ENCODE measurements at regions not wholly inside any gene's neighbourhood (a gene's known extent, or its start where the extent isn't known, plus 50 kb on each side); places are given as distances from the start of the nearest gene placed in this dataset.

DNA sequence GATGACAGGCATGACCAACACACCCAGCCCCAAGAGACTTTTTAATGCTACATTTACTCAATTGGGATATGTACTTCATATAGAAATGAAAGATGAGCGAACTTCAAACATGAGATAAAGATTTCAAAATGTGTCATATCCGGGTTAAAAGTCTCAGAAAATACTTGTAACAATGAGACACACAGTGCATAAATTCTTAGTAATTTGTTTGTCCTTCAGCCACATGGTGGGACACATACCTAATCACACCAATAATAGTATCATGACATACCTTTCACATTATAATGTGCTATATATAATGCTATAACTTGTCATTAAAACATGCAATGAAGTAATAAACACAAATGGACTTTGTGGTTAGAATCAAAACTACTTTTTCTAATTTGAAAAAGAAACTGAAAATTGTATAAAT lies 204.7 kb upstream of the RFX3 start:
- WGBS (ENCODE audit: extremely low coverage, insufficient read length, low lambda C conversion rate) = no CpG with 5 or more reads among the region's 2 CpGs

More for the DNA sequence above, 204.7 kb upstream of the RFX3 start:
- Histone ChIP-seq H3K27me3 (ENCODE audit: insufficient read depth, low read length) (no peaks in the 10 kb centered on the region), H4K91ac (ENCODE audit: insufficient read length, low read depth, low read length) (no peak overlapping the region), H3K9me3 (ENCODE audit: control insufficient read depth, low read depth, low read length) (no peaks in the 10 kb centered on the region), H3K4ac (ENCODE audit: low read depth, low read length) (no peak overlapping the region), H3K27ac (ENCODE audit: insufficient read length, low read depth, low read length) (no peak overlapping the region), H2BK15ac (ENCODE audit: low read depth, low read length) (no peak overlapping the region), H3K23ac (ENCODE audit: insufficient read length, low read depth, low read length) (no peak overlapping the region), H3K14ac (ENCODE audit: insufficient read depth, low read length) (no peak overlapping the region), H4K8ac (replicated peaks; ENCODE audit: insufficient read length, low read depth, low read length) (no peak overlapping the region), H4K5ac (ENCODE audit: insufficient read length, low read depth, low read length) (no peak overlapping the region), H2BK5ac (ENCODE audit: insufficient read length, low read length) (no peak overlapping the region), H3K56ac (ENCODE audit: insufficient read length, low read depth, low read length) (no peak overlapping the region), H2AK5ac (ENCODE audit: insufficient read length, low read length) (no peak overlapping the region), H3K18ac (ENCODE audit: insufficient read length, low read depth, low read length) (no peak overlapping the region), H3K9ac (ENCODE audit: extremely low read depth, insufficient read length, low read length) (no peak overlapping the region), H3K79me1 (ENCODE audit: insufficient read depth, low read depth, low read length, poor library complexity, severe bottlenecking) (no peaks in the 10 kb centered on the region), H3K4me2 (ENCODE audit: insufficient read depth, insufficient read length, low read length) (no peak overlapping the region), H3K23me2 (ENCODE audit: insufficient read length, low read depth, low read length, poor library complexity, severe bottlenecking) (no peaks in the 10 kb centered on the region), H2AFZ (ENCODE audit: low read length) (no peak overlapping the region), H2BK12ac (ENCODE audit: insufficient read length, low read depth, low read length) (no peak overlapping the region), H3K79me2 (ENCODE audit: insufficient read depth, low read length) (no peaks in the 10 kb centered on the region), H4K20me1 (ENCODE audit: control insufficient read depth, insufficient read depth, insufficient read length) (no peaks in the 10 kb centered on the region), H2BK120ac (ENCODE audit: low read depth, low read length, poor library complexity, severe bottlenecking) (no peak overlapping the region), H3T11ph (ENCODE audit: low read length) (no peak overlapping the region), H2BK20ac (ENCODE audit: low read depth, low read length, poor library complexity, severe bottlenecking) (no peak overlapping the region), H3K4me1 (ENCODE audit: insufficient read depth, low read length) (no peaks in the 10 kb centered on the region; the same call in 1 of the 2 replicates)
- H3K27ac Mint-ChIP-seq = no peak overlapping the region
- H3K4me1 Mint-ChIP-seq = peaks cover 7% of the 10 kb centered on the region in 2 experiments
- no peak overlapping the region for H3K4me3 Mint-ChIP-seq
- TF ChIP-seq, protein P1, sequence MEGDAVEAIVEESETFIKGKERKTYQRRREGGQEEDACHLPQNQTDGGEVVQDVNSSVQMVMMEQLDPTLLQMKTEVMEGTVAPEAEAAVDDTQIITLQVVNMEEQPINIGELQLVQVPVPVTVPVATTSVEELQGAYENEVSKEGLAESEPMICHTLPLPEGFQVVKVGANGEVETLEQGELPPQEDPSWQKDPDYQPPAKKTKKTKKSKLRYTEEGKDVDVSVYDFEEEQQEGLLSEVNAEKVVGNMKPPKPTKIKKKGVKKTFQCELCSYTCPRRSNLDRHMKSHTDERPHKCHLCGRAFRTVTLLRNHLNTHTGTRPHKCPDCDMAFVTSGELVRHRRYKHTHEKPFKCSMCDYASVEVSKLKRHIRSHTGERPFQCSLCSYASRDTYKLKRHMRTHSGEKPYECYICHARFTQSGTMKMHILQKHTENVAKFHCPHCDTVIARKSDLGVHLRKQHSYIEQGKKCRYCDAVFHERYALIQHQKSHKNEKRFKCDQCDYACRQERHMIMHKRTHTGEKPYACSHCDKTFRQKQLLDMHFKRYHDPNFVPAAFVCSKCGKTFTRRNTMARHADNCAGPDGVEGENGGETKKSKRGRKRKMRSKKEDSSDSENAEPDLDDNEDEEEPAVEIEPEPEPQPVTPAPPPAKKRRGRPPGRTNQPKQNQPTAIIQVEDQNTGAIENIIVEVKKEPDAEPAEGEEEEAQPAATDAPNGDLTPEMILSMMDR (conservative IDR thresholded peaks at IDR 0.05) = no peak
- no peaks in the 10 kb centered on the region for H3K36me3 Mint-ChIP-seq (ENCODE audit: insufficient read depth in 1 of 3, low read depth in 3 of 3)
- no peaks in the 10 kb centered on the region; the same call in 1 of the 2 replicates for H3K27me3 Mint-ChIP-seq (ENCODE audit: low read depth)
- DNase-seq = no peak
- peaks cover 0 to 2% of the 10 kb centered on the region in 2 experiments; a peak in 1 of 5 replicates for H3K9me3 Mint-ChIP-seq

All from H9 (cell line).